ENCODE measurements at regions not wholly inside any gene's neighbourhood (a gene's known extent, or its start where the extent isn't known, plus 50 kb on each side); places are given as distances from the start of the nearest gene placed in this dataset.
"Not testable (repeated sequence)": the region's sequence is repeated elsewhere in the genome, so short reads cannot be mapped to it uniquely, and the experiment has no call there.

DNA sequence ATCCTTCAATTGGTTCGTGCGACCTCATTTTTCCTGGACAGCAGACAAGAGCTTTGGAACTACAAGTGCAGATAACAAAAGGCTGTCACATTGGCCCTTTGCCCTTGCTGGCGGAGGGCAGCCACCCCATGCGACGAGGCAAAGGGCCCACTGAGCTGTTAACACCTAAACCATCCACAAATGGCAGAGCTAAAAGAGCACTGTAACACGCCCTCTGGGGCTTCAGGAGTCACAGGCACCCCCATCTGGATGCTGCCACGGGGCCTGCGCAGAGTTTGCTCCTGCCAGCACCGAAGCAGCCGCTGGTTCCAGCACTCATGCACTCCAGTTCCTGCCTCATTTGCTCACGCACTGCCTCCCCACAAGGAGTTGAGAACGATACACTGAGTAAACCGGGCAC, 524.9 kb downstream of the ZNF385D start:
- H3F3A ChIP-seq (ENCODE audit: low read depth) = no peaks in the 10 kb centered on the region
- Mint-ChIP-seq H3K27ac (no peak overlapping the region), H3K9me3 (peaks cover 2% of the 10 kb centered on the region), H3K36me3 (no peaks in the 10 kb centered on the region), H3K4me1 (peaks cover 7% of the 10 kb centered on the region), H3K27me3 (ENCODE audit: insufficient read depth, low read depth) (peaks cover 3% of the 10 kb centered on the region), H3K4me3 (no peak overlapping the region)
- no peaks in the 10 kb centered on the region for H3K27me3 ChIP-seq
- H3K9ac ChIP-seq = no peak overlapping the region
- H2AFZ ChIP-seq (replicated peaks) = no peak overlapping the region
- no peaks in the 10 kb centered on the region for H3K36me3 ChIP-seq
- no peaks in the 10 kb centered on the region for H4K20me1 ChIP-seq (ENCODE audit: low read depth)
- H3K4me3 ChIP-seq = no peak overlapping the region
- H3K4me1 ChIP-seq = no peaks in the 10 kb centered on the region
- H3K79me2 ChIP-seq (ENCODE audit: low read depth) = no peaks in the 10 kb centered on the region
- no peak for TF ChIP-seq EZH2 (IDR thresholded peaks at IDR 0.05)
- TF ChIP-seq EZH2phosphoT487 (IDR thresholded peaks at IDR 0.05) = no peak
- TF ChIP-seq, protein P1, sequence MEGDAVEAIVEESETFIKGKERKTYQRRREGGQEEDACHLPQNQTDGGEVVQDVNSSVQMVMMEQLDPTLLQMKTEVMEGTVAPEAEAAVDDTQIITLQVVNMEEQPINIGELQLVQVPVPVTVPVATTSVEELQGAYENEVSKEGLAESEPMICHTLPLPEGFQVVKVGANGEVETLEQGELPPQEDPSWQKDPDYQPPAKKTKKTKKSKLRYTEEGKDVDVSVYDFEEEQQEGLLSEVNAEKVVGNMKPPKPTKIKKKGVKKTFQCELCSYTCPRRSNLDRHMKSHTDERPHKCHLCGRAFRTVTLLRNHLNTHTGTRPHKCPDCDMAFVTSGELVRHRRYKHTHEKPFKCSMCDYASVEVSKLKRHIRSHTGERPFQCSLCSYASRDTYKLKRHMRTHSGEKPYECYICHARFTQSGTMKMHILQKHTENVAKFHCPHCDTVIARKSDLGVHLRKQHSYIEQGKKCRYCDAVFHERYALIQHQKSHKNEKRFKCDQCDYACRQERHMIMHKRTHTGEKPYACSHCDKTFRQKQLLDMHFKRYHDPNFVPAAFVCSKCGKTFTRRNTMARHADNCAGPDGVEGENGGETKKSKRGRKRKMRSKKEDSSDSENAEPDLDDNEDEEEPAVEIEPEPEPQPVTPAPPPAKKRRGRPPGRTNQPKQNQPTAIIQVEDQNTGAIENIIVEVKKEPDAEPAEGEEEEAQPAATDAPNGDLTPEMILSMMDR (IDR thresholded peaks at IDR 0.05) = no peak
- no peak overlapping the region for H3K4me2 ChIP-seq
- H3K9me3 ChIP-seq (ENCODE audit: low read depth) = no peaks in the 10 kb centered on the region
- no peak overlapping the region for H3K27ac ChIP-seq
- DNase-seq (ENCODE audit: low spot score) = no peak

- DNase-seq (ENCODE audit: low spot score) = no peak
- H3K4me1 ChIP-seq = no peaks in the 10 kb centered on the region
- no peak overlapping the region for H3K4me3 ChIP-seq
- no peak overlapping the region for H3K4me2 ChIP-seq
- Mint-ChIP-seq H3K4me3 (no peak overlapping the region), H3K27ac (no peak overlapping the region), H3K9me3 (peaks cover 2% of the 10 kb centered on the region), H3K27me3 (ENCODE audit: insufficient read depth, low read depth) (peaks cover 3% of the 10 kb centered on the region), H3K36me3 (no peaks in the 10 kb centered on the region), H3K4me1 (peaks cover 7% of the 10 kb centered on the region)
- H3K9ac ChIP-seq = no peak overlapping the region
- peaks cover under 1% of the 10 kb centered on the region for H3K9me3 ChIP-seq (ENCODE audit: low read depth)
- no peaks in the 10 kb centered on the region for H3F3A ChIP-seq (ENCODE audit: low read depth)
- no peaks in the 10 kb centered on the region for H3K36me3 ChIP-seq
- H3K27me3 ChIP-seq = no peaks in the 10 kb centered on the region
- H4K20me1 ChIP-seq (ENCODE audit: low read depth) = no peaks in the 10 kb centered on the region
- H3K27ac ChIP-seq = no peak overlapping the region
- TF ChIP-seq EZH2 (IDR thresholded peaks at IDR 0.05) (no peak), EZH2phosphoT487 (IDR thresholded peaks at IDR 0.05) (no peak)
- TF ChIP-seq, protein P1 (IDR thresholded peaks at IDR 0.05) = no peak
- H2AFZ ChIP-seq (replicated peaks) = no peak overlapping the region
- H3K79me2 ChIP-seq (ENCODE audit: low read depth) = no peaks in the 10 kb centered on the region
These were observed 530.1 kb downstream of the ZNF385D start for GRCh38 chr3:21220944-21221343.

- Histone ChIP-seq H3K27me3 (no peaks in the 10 kb centered on the region), H3K4me3 (no peak overlapping the region), H4K20me1 (ENCODE audit: low read depth) (no peaks in the 10 kb centered on the region), H3K79me2 (ENCODE audit: low read depth) (no peaks in the 10 kb centered on the region), H3F3A (ENCODE audit: low read depth) (no peaks in the 10 kb centered on the region), H3K9me3 (ENCODE audit: low read depth) (peaks cover 3% of the 10 kb centered on the region), H3K27ac (no peak overlapping the region), H3K9ac (no peak overlapping the region), H2AFZ (replicated peaks) (no peak overlapping the region), H3K36me3 (no peaks in the 10 kb centered on the region), H3K4me1 (no peaks in the 10 kb centered on the region), H3K4me2 (no peak overlapping the region)
- TF ChIP-seq EZH2phosphoT487 (IDR thresholded peaks at IDR 0.05) (no peak), EZH2 (IDR thresholded peaks at IDR 0.05) (no peak)
- TF ChIP-seq, protein P1 (IDR thresholded peaks at IDR 0.05) = peak; percentile 42
- Mint-ChIP-seq H3K36me3 (no peaks in the 10 kb centered on the region), H3K27me3 (ENCODE audit: insufficient read depth, low read depth) (no peaks in the 10 kb centered on the region), H3K9me3 (peaks cover 11% of the 10 kb centered on the region), H3K4me3 (no peak overlapping the region), H3K4me1 (no peaks in the 10 kb centered on the region), H3K27ac (no peak overlapping the region)
- DNase-seq (ENCODE audit: low spot score) = peak; percentile 8
These were observed 534.4 kb downstream of the ZNF385D start for GRCh38 chr3:21216598-21216997.

DNA sequence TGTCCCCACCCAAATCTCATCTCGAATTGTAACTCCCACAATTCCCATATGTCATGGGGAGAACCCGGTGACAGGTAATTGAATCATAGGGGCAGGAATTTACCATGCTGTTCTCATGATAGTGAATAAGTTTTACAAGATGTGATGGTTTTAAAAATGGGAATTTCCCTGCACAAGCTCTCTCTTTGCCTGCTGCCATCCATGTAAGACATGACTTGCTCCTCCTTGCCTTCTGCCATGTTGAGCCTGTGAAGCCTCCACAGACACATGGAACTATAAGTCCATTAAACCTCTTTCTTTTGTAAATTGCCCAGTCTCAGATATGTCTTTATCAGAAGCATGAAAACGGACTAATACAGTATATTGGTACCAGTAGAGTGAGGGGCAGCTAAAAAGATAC, 546.9 kb downstream of the ZNF385D start:
- not testable (repeated sequence) for H3K79me2 ChIP-seq (ENCODE audit: low read depth); H3K27me3 Mint-ChIP-seq (ENCODE audit: insufficient read depth, low read depth); H3K4me3 Mint-ChIP-seq; H2AFZ ChIP-seq (replicated peaks); H3K4me1 Mint-ChIP-seq; H3K36me3 Mint-ChIP-seq; H3K27ac ChIP-seq; DNase-seq (ENCODE audit: low spot score); H3K27me3 ChIP-seq; H3K9me3 ChIP-seq (ENCODE audit: low read depth); H3K27ac Mint-ChIP-seq; H3K4me3 ChIP-seq; H3K36me3 ChIP-seq; H3K4me1 ChIP-seq; H3F3A ChIP-seq (ENCODE audit: low read depth); H3K4me2 ChIP-seq; H4K20me1 ChIP-seq (ENCODE audit: low read depth); H3K9ac ChIP-seq
- peaks cover 22% of the 10 kb centered on the region for H3K9me3 Mint-ChIP-seq
